Renal cortical epithelial cell (primary cell): ENCODE measurements at regions not wholly inside any gene's neighbourhood (a gene's known extent, or its start where the extent isn't known, plus 50 kb on each side); places are given as distances from the start of the nearest gene placed in this dataset.

Source experiments
- DNase-seq: peaks from one replicate; pipeline ENCODE4 v3.0.0-alpha.2; 2011; ENCODE audit warnings: low read depth

DNA sequence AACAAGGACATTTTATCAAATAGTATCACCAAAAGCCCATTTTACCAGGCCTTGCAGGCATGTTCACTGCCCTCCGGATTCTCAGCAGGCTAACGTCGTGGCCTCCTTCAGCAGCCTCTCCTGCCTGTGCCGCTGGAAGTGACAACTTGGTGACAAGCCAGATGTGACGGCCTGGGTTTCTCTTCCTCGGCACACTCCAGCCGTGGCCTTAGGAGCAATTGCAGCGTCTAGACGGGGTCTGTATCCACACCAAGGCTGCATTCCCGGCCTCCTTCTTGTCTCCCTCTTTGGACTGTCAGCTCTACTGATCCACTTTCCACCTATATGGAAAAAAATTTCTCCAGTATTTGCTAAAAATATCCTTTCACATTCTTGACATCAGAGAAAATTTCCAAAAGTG is 145.3 kb upstream of the MGMT start:
- DNase-seq = no peak

DNA sequence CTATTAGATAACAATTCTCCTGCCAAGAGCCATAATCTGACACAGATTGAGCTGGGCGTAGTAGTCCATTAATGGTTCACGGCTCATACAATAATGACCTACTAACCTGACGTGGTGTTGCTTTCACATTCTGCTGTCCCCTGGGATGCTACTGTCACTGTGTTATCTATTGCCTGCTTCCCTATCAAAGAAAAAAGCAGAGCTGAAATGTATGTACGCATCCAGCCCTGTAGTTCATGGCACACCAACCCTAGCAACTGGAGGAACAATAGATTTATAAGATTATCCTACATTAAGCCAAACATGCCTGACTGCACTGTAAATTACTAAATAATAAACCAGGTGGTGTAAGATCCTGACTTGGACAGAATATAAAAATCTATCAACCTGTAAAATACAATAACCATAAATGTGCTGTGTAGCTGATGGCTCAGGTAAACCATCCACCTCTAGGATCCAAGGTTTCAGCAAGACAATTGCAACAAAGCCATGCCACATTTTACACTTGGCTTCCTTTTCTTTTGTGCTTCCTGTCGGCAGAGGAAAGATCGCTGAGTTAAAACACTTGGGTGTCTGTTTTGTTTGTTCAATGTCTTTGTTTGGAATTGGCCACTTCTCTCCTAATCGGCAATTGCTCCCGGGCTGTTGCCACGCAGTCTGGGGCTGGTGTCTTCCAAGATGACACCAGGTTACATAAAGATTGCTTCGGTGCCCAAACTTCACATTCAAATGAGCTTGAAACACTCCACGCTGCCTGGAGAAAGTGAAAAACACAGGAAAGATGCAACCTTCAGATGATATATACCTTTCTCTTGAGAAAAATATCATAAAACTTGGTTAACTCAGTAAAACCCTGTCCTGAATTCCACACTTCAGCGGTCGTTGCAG is 143.9 kb upstream of the MGMT start:
- DNase-seq = peak; percentile 3

DNA sequence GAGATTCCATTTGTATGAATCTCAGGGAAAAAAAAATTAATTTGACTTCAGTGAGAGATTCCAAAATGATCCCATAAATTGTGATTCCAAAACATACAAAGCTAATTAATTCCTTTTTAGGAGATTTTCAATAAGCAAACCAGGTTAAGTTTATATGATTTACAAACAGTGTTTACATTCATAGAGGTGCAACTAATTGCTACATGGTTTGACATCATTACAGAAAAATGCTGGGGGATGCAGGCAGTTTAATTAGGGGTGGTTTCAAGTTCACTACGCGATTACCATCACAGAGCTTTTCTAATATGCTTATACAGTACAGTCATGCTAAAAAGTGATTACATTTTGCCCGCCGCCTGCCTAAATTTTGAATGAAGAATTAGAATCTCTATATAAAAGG is 143.2 kb upstream of the MGMT start:
- peak; percentile 10 for DNase-seq

DNA sequence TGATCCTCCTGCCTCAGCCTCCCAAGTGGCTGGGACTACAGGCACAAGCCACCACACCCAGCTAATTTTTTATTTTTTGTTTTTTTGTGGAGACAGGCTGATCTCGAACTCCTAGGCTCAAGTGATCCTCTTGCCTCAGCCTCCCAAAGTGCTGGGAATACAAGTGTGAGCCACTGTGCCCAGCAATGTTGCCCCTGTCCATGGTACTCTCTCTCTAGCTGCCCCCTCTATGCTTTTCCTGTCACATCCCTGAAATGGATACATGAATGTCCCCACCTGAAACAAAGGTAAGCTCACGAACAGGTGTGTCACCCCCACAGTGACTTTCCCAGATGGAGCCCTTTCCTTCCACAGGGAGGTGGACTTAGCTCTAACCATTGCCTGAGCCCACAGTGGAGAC is 141.1 kb upstream of the MGMT start:
- DNase-seq = no peak

DNA sequence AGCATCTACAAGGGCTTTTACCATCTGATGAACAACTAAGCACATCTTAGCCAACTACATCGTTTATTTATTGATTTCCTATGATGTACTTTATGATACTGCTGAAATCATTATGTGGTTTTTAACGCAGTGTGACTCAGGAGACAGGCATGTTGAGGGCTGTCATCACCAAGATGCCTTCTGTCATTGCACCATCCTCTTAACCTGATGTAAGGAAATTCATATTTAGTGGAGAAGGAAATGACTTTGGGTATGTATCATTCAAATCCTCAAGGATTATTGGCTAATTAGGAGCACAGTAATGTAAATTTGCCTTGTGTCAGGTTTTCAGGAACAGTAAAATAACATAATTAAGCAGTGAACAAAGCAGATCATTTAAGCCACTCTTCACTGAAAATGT is 138.5 kb upstream of the MGMT start:
- DNase-seq = peak; percentile 47

DNA sequence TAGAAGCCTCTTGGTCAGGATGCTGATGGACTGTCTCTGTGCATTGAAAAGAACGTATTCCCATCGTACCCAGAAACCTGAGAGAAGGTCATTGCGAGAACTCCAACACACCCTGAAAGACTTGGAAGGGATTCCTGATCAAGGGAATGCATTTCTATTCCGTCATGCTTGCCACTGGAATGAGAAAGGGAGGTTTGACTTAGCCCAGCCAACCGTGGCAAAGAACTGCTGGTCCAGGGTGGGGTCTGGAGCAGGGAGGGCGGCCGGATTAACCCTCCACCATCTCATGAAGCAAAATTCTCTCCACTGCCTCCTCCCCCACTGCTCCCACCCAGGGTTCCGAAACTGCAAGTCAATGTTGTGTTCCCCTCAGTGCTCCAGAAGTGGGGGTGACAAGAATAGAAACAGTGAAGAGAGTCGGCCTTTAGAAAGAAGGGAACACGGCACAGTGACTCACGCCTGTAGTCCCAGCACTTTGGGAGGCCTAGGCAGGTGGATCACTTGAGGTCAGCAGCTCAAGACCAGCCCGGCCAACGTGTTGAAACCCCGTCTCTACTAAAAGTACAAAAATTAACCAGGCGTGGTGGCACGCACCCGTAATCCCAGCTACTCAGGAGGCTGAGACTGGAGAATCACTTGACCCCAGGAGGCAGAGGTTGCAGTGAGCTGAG is 137.5 kb upstream of the MGMT start:
- DNase-seq = peak; percentile 82

DNA sequence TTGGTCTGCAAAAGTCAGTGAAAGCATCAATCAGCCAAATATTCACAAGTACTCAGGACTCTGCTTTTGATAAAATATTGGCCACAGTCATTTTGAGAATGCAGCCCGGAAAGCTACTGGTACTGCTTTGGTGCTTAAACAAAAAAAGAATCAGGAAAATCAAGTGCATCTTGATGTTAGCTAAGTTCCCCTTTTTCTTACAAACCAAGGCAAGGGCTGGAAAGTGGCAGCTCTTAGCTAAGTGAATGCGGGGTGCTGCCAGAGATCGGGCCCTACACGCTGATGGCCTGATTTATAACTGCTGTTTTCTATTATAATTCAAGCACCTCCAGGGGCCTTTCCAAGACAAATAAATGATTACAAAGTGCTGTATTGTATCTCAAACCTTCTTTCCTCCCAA is 136.8 kb upstream of the MGMT start:
- DNase-seq = peak; percentile 2

DNA sequence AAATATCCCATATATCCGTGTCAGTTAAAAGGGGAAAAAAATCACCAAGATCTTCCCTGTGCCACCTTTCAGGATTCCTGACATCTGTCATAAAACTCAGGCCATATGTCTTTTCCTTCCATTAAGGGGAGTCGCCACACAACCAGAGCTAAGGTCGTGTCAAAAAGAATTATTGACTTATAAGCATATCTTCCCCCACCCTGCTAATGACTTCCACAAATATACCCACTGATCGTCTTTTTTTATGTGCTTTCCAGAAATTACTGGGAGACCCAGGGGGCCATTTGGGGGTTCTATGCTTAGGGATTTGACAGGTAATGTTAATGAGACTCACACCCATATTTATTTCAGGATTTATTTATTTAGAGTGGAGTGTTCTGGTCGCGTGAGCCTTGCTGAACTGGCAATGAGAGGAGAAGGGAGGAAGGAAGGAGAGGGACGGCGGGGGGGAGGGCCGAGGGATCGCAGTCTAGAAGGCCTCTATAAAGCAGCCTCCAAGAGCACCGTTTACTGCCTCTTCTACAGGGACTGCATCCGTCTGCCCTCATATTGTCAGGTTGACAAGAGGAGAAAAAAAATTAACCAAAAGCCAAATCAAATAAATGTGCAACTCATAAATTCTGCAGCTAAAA is 135.7 kb upstream of the MGMT start:
- no peak for DNase-seq

DNA sequence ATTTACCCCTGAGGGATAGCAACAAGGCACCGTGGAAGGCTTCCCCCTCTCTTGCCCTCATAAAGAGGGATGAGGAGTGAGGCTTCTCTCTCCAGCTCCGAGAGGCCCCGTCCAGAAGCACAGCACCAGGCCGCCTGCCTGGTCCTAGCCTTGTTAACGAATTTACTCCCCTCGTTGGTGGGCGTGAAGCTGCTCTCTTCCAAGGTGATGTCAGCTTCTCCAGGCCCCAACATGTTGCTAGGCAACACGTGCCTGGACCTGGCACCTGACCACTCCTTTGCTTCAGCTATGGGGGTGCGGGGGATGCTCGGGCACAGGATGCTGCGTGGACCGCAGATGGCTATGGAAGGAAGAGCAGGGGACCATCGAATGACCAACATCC is 135.2 kb upstream of the MGMT start:
- no peak for DNase-seq

DNA sequence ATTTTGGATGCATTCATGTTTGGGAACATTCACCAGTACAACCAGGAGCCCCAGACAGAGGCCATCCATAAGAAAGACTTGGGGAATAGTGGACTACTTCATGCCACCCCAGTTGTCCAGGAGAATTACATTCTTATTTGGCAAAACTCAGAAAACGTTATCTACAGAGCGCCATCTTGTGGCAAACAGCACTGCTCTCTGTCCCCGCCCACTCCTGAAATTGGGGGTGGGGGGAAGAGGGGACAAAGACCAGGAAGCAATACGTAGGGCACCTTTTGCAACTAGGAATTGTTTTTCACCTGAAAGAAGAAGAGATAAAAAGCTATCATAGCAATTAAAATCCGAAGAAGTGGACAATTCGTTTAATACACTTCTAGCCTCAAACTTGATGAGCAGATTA is 134.6 kb upstream of the MGMT start:
- DNase-seq = peak; percentile 34

DNA sequence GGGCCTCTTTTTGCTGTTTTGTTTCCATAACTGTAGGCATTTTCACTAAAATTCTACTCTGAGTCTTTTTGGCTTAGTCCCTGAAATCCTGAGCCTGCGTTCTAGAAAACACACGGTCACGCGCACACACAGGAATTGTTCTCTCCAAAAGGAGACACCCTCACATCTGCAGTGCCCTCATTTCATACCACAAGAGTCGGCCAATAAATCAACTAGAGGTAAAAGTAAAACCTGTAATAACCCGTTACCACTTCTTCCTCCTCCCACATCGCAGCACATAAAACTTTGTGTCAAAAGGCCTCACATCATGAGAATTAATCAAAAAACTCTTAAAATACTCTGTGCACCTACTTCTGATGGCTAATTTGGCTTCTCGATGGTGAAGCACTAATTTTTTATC is 133.3 kb upstream of the MGMT start:
- no peak for DNase-seq

DNA sequence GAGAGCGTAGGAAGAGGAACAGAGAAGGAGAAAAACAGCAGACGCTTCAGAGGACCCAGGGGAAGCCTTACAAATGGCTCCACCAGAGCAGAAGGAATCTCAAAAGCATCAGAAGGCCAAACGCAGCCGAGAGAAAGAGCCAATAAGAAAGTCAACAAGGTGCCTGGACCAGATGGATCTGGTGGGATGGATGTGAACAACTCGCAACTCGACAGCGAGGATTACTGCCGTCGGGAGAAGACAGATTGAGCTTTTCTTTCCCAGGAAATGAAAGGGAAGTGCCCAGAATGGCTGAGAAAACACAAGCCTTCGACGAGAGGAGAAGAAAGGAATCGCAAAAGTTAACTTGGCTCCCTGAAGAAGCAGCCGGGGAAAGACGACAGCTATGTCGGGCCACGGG is 132.8 kb upstream of the MGMT start:
- DNase-seq = no peak

DNA sequence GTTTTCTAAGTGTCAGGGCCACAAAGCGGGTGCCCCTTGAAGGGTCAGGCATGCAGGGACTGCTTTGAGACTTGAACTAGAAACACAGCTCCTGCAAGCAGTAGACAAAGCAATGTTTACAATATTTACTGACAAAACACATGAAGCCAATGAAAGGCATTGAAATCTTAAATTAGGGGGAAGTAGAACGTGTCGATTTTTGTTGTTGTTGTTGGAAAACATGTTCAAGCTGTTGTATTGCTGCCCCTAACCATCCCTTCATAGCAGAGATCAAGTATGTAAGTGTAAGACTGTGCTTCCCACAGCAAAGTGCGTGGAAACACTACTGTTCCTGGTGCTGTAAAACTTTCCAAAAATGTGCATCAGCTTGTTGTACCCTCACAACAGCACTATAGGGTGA is 131.6 kb upstream of the MGMT start:
- no peak for DNase-seq

DNA sequence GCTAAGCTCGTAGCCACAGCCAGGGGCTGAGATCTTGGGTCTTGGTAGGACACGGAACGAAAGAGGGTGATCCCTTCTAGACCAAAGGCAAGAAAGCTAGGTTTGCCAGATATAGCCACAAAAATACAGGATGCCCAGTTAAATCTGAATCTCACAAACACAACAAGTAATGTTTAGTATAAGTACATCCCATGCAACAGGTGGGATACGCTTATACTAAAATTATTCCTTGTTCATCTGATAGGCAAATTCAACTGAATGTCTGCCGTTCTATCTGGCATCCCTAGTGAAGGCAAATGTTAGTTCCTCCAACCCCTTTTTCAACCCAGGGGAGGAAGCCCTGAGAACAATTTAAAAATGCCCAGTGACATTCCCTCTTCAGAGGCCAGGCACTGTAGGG is 131.1 kb upstream of the MGMT start:
- no peak for DNase-seq

DNA sequence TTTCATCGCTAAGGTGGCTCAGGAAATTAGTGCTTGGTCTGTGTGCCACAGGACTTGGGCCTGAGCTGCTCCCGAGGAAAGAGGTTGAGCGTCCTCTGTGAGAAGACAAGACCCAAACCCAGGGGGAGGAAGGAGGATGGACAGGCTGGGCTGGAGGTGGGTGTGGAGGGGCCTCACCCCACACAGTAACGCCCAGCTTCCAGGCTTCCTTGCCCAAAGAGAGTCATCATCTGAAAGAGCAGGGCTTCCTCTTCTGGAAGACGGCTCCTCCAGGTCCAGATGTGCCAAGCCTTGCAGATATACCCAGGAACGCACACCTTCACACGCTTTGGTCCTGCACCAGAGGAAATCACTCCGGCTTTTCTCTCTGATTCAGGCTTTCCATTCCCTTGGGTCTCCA is 127.8 kb upstream of the MGMT start:
- DNase-seq = no peak

DNA sequence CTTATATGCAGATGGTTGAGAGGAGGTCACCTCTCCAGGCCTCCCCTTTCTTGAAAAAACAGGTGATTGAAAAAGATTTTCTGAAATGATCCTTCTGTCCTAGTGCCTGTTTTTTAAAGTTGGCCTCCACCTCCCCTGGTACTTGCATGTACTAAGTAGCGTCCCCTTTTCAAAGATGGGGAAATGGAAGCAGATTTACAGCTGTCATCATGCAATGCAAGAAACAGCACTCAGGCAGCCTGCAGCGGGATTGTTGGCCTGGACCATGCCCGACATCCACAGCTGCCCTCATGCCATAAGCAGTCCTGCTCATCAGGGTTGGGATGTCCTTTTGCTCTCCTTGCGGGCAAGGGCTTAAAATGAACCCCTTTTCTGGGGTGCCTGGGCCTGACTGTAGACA is 127.2 kb upstream of the MGMT start:
- no peak for DNase-seq

DNA sequence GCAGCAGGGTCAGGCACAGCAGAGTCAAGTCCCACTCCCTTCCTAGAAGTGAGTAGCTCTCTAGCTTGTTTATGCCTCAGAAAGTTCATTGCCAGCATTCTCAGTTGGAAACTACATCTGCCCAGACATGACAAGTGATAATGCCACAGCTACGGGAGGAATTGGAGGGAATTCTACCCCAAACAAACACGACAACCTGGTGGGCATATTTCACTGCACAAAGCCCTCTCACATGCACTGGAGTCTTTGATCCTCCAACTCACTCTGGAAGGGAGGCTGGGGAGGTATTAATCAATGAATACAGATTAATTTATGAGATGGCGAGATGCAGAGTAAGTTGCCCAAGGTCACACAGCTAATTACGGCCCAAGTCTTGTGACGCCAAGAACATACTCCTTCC is 126.0 kb upstream of the MGMT start:
- no peak for DNase-seq

DNA sequence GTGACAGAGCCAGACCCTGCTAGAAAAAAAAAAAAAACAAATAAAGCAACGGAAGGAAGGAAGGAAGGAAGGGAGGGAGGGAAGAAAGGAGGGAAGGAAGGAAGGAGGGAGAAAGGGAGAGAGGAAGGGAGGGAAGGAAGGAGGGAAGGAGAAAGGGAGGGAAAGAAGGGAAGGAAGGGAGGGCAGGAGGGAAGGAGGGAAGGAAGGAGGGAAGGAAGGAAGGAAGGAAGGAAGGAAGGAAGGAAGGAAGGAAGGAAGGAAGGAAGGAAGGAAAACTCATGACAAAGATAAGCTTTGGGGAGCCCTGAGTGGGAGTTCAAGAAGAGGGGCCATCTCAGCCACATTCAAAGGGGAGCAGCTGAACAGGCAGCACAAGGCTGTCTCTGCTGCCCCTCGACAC is 124.7 kb upstream of the MGMT start:
- no peak for DNase-seq

DNA sequence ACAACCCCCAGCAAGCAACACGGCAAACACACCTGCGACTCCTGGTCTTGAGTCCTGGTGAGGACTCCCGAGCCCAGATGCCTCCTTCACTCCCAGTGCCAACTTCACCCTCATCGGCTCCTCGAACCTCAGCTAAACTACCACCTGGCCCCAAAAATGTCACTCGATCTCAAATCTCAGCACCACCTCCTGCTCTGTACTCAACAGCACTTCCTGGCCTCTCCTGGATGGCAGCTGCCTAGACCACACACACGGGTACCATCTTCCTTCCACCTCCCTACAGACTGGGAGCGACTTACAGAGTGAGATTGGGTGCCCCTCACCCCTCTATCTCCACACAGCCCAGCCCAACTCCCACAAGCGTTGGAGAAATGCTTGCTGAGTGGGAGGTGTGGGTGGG is 123.9 kb upstream of the MGMT start:
- no peak for DNase-seq

DNA sequence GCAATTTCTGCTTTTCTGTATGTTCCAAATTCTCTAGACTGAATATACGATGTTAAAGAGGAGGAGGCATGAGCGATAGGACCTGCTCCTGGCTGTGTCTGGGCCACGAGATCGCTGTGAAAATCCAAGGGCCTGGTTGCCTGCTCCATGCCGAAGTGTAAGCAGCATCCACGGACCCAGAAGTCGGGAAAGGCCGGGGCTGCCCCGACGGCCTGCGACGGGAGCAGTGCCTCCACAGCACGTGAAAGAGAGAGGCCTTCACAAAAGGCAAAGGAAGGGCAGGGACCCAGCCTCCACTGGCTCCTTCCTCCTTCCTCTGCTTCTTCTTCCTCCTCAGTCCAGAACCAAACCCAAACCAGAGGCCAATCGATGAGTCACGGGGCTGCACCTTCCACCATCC is 122.9 kb upstream of the MGMT start:
- DNase-seq = no peak

DNA sequence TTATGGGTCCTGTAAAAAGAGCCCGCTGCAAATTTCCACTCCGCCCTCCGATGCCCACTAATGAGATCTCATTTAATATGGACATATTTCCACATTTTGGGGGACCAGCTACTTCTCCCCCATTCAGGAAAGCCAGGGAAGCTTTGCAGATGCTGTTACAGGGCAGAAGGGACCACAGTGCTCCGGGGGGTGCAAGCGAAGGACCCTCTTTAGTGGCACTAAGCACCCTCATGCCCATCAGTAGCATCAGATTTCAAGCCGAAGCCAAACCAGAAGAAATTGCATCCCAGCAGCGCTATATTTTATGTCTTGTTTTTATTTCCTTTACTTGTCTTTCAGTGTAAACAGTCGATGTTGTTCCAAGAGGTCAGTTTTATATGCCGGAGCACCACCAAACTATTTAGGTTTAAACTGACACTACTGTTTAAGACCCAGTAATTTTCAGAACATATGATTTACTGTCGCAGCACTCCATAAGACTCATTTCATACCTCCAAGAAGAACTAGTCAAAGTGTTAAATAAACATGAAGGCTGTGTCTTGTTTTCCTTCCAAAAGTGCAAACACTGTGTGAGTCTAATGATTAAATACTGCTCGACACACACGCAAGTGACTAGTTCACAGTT is 122.2 kb upstream of the MGMT start:
- no peak for DNase-seq

DNA sequence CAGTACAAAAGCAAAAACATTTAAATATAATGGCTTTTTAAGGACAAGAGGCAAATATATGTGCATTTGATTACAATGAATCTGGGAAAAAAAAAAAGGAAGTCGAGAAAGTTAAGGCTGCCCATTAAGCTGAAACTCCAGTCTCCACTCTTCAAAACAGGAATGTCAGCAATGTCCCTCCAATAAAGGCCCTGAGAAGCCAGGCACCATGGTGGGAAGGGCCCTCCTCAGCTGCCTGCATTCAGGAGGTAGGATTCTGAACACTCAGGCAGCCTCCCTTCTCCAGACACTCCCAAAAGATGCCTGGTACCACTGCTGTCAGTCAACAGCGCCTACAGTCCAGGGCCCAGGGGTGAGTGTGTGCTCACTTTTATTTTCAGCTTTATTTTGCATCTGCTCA is 121.3 kb upstream of the MGMT start:
- DNase-seq = no peak

DNA sequence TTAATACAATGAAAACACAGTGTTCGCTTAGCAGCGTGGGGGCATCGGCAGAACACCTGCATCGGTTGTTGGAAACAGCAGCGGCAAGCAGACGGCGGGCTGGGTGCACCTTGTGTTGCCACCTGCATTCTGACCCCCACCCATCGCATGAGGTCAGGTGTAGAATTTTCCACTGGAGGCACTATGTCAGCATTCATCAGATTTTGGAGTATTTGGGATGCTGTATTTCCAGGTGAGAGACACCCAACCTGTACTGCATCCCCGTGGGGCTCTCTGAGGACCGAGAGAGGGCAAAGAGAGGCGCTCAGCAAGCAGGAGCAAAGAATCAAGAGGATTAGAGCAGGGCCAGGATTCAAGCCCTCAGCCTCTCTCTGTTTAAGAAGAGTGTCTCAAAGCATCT is 116.4 kb upstream of the MGMT start:
- no peak for DNase-seq
